Activated naive CD8-positive, alpha-beta T cell treated with anti-CD3 and anti-CD28 coated beads, Interleukin-2, amount 50 U/mL, for 16 hours (primary cell): ENCODE measurements at regions not wholly inside any gene's neighbourhood (a gene's known extent, or its start where the extent isn't known, plus 50 kb on each side); places are given as distances from the start of the nearest gene placed in this dataset.

ENCODE experiments used
- DNase-seq: peaks from one replicate; pipeline ENCODE4 v3.0.0-alpha.2; 2020; ENCODE audit warnings: low read depth, low spot score

DNA sequence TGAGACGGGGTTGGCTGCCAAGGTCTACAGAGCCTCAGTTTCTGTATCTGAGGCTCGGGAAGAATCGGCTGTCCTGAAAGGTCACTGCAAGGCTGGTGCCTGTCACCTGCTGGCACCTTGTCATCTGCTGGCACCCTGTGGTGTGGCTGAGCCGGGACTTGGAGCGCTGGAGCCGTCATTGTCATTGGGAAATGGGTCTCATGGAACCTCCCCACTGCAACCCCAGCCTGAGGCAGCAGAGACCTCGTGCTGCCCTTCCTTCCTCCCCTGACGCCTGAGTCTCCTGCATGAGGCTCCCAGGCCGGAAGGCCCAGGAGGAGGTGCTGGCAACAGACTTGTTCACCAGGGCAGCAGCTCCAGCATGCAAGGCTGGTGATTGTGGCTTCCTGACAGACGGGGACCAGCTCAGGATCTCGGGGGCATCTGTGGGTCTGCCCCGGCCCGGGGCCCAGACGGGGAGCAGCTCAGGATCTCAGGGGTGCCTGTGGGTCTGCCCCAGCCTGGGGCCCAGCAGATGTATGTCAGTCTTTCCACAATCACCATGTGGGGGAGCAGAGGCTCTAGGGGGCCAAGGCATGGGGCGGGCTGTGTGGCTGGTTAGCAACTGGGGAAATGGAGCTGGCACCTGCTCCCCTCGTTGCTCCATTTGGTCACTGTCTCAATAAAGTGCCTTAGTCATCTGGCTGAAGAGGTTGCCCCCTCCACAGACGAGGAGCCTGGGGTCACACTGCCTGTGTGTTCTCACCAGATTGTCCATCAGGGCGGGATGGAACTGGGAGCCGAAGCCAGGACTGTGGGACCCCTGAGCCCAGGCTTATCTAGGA, 668.7 kb downstream of the BRD1 start:
- DNase-seq: no peak

DNA sequence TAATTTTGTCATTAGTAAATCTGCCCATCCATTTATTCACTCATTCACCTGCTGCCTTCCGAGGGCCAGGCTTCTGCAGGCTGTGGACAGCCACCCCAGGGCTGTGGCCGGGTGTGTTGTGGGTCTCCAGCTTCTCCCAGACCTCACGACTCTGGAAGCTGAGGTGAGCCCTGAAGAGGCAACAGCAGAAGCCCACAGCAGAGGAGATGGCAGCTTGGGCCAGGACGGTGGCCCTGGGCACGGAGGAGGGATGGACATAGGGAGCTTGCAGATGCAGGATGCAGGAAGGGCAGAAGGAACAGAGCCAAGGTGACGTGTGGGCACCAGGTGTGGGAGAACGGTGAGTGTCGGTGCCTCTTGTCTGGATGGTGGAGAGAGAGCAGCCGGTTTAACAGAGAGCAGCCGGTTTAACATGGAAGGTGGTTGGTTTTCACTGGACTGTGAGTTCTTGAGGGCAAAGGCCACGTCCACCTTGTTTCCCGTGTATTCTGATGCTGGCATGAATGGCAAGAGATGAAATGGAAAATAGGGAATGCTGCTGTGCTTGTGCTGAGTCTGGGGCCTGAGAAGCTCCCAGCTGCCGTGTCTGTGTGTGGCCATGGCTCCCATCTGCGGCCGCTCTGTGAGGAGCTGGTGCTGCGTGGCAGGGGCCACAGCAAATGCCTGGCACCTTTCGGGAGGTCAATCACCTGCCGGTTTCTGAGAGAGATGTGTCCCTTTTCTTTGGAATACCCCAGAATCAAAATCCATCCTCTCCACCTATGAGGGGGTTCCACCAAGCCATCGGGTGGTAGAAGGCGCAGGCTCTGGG, 669.9 kb downstream of the BRD1 start:
- no peak for DNase-seq

- DNase-seq: no peak
Measured at GRCh38 chr22:49156662-49157285, 670.9 kb downstream of the BRD1 start.

GRCh38 chr22:49155770-49156580, 671.7 kb downstream of the BRD1 start:
- no peak for DNase-seq

DNA sequence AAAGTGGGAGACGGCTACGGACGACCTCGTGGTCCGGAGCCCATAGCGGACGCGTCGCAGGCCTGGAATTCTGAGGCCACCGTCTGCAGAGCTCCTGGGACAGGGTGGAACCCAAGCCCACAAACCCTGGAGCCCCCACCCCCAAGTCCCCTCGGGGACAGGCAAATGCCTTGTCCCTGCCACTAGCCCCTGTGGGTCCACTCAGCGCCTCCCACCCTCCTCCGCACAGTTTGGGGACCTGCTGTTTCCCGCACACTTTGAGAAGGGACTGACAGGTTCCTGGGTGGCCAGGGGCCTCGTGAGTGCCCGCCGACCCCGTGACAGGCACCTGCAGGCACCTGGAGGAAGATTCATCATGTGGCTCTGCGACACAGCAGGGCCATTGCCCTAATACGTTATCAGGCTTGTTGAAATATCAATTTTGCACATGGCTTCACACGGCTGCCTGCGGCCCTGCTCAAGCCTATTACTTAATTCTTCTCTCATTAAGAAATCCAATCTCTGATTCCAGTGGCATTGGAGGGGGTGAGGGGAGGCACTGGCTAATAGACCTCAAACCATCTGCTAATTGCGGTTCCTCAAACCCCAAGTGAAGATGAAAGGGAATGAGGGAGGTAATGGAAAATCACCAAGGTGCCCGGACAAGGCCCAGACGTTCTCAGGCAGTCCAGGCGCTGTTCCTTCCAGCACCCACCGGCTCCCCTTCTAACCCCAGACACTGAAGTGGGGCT, 672.5 kb downstream of the BRD1 start:
- no peak for DNase-seq

DNA sequence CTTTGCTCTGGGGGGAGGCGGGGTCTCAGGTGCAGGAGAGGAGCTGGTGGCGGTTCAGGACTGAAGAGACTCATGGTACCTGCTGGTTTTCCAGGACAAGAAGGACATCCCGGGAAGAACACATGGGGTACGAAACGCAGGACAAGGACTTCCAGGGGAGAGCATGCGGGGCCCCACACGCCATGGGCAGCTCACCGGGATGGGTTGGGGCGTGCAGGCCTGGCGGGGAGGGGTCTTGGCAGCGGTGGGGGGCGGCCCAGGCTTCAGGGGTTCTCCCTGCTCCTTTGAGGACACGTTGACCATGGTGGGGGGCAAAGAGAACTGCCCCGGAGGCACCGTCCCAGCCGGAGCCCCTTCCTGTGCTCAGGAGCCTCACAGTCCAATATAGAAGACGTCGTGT, 673.2 kb downstream of the BRD1 start:
- DNase-seq: no peak

DNA sequence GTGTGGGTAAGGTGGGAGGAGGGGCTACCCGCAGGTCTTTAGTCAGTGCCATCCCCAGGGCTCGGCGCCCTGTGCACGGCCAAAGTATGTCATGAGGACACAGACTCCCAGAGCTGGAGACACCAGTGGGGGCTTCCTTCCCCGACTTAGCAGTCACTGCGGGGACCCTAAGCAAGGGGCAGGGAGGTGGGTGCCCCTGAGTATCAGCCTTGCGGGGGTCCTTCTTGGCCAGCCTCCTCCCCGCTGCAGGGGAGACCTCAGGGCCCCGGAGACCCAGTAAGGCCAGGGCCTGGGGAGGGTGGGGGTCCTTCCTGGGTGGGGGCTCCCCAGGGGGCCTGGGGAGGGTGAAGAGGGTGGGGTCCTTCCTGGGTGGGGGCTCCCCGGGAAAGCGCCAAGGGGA, 673.8 kb downstream of the BRD1 start:
- DNase-seq: no peak

DNA sequence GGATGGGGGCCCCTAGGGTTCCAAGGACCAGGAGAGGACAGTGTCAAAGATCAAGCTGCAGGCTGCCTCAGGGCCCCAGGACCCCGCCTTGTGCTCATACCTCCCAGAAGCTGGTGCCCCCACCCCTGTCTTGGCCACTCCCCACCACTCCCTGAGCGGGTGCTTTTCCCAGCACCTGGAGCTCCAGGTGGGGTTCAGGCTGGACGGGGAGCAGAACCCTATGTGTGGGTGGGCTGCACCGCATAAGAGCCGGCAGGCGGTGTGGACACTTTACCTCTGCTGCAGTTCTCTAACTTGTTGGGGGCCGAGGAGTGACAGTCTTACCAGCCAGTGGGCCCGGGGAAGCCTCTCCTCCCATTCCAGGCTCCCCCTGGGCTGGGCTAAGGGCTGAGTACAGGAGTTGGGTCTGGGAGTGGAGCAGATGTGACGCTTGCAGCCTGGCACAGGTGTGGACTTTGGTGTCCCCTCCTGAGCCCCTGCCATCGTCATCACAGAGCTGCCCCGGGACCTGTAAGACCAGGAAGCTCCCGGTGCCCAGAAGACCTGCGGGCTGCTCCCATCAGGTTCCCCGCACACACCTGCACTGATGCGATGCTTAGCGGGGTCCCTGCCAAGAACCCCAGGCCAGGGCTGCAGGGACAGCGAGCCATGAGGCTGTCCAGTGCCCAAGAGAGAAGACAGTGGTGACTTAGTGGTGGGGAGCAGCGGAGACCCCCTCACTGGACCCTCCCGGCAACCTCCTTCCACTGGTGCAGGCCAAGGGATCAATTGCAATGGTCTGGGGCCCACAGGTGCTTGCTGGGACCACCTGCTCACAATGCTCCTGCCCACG, 674.5 kb downstream of the BRD1 start:
- no peak for DNase-seq

DNA sequence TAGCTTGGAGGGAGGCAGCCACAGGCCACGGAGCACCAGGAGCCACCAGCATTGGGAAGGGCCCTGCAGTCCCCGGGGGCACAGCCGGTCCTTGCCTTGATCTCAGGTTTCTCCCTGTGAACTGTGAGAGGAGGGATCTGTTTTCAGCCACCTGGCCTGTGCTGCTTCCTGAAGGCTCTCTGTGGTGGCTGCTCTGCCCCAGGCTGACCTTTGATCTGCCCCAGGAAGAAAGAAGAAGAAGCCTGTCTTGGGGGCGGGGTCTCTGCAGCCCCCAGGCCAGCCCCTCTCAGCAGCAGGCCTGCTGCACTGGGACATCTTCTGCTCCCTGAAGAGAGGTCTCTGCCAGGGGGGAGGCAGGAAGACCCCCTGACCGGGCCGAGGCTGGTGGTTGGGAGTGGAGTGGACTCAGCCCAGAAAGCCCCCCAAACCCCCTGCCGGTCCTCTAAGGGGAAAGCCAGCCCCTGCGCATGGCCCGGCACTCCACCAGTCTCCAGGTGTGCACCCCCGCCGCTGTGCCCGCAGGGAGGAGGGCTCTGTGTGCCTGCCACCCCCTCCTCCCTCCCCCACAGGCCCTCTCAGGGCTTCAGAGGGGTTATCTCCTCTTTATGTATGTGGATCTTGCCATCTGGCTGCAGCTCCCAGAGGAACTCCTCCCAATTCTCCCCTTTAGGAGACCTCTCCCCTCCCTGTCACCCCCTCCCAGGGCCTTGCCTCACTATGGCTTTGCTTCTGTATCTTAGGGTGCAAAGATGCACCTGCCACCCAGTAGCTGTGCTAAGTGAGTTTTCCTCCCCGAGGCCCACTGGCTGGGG, 675.3 kb downstream of the BRD1 start:
- no peak for DNase-seq

GRCh38 chr22:49151256-49152126, 676.2 kb downstream of the BRD1 start:
- DNase-seq: no peak

- DNase-seq: no peak
Measured at GRCh38 chr22:49150801-49151221, 676.9 kb downstream of the BRD1 start.

DNA sequence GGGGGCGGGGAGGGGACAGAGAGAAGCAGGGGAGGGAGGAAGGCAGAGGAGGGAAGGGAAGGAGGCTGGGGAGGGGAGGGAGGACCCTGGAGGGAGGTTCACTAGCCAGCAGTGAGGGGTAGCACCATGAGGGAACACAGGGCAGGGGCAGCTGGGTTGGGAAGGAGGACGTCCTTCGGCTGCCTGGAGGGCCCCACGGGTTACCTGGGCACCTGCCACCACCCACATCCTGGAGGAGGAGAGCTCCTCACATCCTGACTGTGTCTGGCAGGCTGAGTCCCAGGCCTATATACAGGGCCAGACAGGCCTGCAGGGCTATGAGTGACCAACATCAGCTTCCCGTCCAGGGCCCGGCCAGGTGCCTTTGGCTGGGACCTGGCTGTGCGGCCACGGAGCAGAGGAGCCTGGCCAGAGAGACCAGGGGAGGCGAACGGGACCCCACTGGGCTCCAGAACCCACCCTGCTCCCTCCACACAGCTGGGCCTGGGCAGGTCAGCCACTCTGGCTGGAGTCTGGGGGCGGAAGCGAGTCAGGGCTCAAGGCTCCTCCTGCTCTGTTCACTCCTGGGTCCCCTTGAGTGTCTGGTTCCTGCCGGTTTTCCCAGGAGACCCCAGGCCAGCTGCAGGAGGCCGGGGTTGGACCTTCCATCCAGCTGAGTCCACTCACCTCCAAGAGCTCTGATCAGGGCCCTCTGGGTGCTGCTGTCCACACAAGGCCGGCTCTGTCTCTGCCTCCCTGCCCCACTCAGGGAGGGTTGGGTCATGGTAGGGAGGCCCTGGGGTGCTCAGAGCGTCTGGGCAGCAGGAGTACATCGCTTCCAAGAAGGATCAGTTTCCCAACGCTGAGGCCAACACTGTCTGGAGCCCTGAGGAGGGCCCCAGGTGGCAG, 677.7 kb downstream of the BRD1 start:
- DNase-seq: no peak

- DNase-seq: no peak
Measured at GRCh38 chr22:49148895-49149418, 678.7 kb downstream of the BRD1 start.

- DNase-seq: no peak
Measured at GRCh38 chr22:49147617-49148175, 680.0 kb downstream of the BRD1 start.

GRCh38 chr22:49147171-49147570, 680.5 kb downstream of the BRD1 start:
- no peak for DNase-seq

DNA sequence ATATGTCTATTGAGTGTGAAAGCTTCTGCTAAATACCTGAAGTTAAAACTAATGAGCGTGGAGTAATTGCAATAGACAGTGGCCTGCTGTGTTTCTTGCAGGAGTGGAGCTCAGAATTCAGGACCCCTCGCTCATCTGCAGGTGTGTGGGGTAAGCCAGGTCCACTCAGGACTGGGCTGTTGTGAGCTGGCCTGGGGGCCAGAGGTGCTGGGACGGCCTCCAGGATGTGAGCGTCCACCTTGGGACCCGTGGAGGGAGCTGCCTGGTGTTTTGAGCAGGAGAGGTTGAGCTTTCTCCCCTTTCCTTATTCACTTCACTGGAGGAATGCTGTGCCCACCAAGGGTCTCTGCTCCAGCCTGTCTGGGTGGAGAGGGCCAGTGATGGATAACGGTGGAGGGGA, 681.2 kb downstream of the BRD1 start:
- no peak for DNase-seq

DNA sequence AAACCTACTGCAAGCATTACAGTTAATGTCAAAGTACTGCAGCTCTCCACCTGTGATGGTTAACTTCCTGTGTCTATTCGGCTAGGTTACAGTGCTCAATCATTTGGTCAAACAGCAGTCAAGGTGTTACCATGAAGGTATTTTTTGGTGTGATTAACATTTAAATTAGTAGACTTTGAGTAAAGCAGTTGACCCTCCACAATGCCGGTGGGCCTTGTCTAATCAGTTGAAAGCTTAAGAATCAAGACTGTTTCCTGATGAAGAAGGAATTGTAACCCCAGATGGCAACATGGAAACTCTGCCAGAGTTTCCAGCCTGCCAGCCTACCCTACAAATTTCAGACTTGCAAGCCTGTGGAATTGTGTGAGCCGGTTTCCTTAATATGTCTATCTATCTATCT, 683.9 kb downstream of the BRD1 start:
- DNase-seq: no peak
